Testis (tissue), 2 donors: ENCODE measurements at regions not wholly inside any gene's neighbourhood (a gene's known extent, or its start where the extent isn't known, plus 50 kb on each side); places are given as distances from the start of the nearest gene placed in this dataset.

Experiments
- POLR2A ChIP-seq: fragments of 450-650 bp; IDR thresholded peaks from one replicate; pipeline ENCODE4 v1.6.1; 2017; ENCODE audit warnings: antibody characterized with exemption, mild to moderate bottlenecking, moderate library complexity
- TF ChIP-seq, protein P1 (sequence below), 3 experiments: fragments of 450-650 bp in 2 of 3; fragments of 200-600 bp in 1 of 3; sonication (generic) in 1 of 3; IDR thresholded peaks; one replicate each; pipeline ENCODE4 v1.5.1; 2016 to 2019; ENCODE audit warnings: antibody characterized with exemption in 3 of 3, mild to moderate bottlenecking in 2 of 3, moderate library complexity in 1 of 3

DNA sequence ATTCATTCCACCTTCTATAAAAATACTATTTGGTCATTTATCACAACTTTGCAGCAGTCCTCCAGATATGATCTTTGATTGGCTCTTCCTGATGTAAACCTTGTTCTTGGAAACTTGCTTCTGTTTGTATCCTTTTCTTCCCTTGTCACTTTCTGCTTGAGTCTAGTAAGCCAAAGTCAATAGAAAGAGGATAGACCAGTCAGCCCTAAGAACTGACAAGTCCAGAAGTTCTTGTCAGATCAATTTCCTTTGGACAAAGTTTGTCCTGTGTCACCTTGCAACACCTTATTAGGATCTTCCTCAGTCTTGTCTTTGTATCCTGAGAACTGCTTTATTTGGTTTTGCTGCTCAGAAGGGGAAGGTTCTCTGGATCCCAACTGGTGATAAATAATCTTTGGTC is 87.9 kb upstream of the CCDC54 start:
- TF ChIP-seq POLR2A, result no peak
- TF ChIP-seq, protein P1, sequence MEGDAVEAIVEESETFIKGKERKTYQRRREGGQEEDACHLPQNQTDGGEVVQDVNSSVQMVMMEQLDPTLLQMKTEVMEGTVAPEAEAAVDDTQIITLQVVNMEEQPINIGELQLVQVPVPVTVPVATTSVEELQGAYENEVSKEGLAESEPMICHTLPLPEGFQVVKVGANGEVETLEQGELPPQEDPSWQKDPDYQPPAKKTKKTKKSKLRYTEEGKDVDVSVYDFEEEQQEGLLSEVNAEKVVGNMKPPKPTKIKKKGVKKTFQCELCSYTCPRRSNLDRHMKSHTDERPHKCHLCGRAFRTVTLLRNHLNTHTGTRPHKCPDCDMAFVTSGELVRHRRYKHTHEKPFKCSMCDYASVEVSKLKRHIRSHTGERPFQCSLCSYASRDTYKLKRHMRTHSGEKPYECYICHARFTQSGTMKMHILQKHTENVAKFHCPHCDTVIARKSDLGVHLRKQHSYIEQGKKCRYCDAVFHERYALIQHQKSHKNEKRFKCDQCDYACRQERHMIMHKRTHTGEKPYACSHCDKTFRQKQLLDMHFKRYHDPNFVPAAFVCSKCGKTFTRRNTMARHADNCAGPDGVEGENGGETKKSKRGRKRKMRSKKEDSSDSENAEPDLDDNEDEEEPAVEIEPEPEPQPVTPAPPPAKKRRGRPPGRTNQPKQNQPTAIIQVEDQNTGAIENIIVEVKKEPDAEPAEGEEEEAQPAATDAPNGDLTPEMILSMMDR (IDR thresholded peaks at IDR 0.05), result no peak
